Activated CD4-positive, alpha-beta T cell treated with anti-CD3 and anti-CD28 coated beads, Interleukin-2, amount 10 ng/mL, durations not matched to agents 7 days and 5 days (primary cell): ENCODE measurements at regions not wholly inside any gene's neighbourhood (a gene's known extent, or its start where the extent isn't known, plus 50 kb on each side); places are given as distances from the start of the nearest gene placed in this dataset.
"Not testable (repeated sequence)": the region's sequence is repeated elsewhere in the genome, so short reads cannot be mapped to it uniquely, and the experiment has no call there.

Source experiments
- CTCF ChIA-PET: fragments of 350-600 bp; sonication (Branson Sonifier 250); formaldehyde crosslinking; loops from one replicate; lab custom pipeline; 2021; ENCODE audit warnings: antibody characterized with exemption; lab: Charles Lee
- POLR2A ChIA-PET: fragments of 350-600 bp; sonication (Branson Sonifier 250); formaldehyde crosslinking; loops from one replicate; lab custom pipeline; 2021; ENCODE audit warnings: antibody characterized with exemption; lab: Charles Lee
- DNase-seq: peaks from one replicate; pipeline ENCODE4 v3.0.0-alpha.2; 2020
- H3K27ac Mint-ChIP-seq: one replicate; pipeline ENCODE4 v1.8.0; 2021; ENCODE audit warnings: mild to moderate bottlenecking, moderate library complexity, mixed read lengths
- H3K27me3 Mint-ChIP-seq: one replicate; pipeline ENCODE4 v1.8.0; 2021; ENCODE audit warnings: mixed read lengths
- H3K36me3 Mint-ChIP-seq: one replicate; pipeline ENCODE4 v1.8.0; 2021; ENCODE audit warnings: low read depth, mixed read lengths
- H3K4me1 Mint-ChIP-seq: one replicate; pipeline ENCODE4 v1.8.0; 2021; ENCODE audit warnings: mixed read lengths
- H3K4me3 Mint-ChIP-seq: one replicate; pipeline ENCODE4 v1.8.0; 2021; ENCODE audit warnings: mild to moderate bottlenecking, moderate library complexity, mixed read lengths
- H3K9me3 Mint-ChIP-seq: one replicate; pipeline ENCODE4 v1.8.0; 2021; ENCODE audit warnings: mixed read lengths

DNA sequence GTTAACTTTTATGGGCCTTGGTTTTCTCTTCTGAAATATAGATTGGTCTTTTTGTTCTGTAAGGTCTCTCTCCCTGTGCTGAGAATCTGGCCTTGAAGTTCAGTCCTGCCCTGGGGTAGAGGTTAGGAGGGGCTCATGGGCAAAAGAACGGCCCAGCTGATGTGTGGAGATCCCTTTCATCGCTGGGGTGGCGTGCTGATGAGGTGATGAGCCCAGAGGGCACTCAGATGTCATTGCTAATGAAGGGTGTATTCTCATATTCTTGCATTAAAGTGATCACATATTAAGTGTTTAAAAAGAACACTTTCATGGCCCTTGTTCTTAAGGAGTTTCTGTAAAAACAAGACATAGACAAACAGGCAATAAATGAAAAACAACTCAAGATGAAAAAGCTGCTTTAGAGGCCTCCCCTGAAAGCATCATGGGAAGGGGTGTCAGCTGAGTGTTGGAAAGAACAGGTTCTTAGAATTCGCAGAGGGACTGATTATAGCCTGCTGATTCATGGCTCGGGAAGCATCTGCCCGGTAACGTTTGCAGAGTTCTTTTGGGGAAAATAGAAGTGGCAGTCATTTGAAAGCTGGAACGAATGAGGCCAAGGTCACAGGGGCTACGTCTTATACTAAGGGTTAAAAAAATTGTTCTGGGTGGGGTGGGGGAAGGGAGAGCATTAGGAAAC, 72.5 kb upstream of the GPR158 start:
- H3K27me3 Mint-ChIP-seq: no peaks in the 10 kb centered on the region
- H3K9me3 Mint-ChIP-seq: no peaks in the 10 kb centered on the region
- H3K27ac Mint-ChIP-seq: no peak overlapping the region
- CTCF ChIA-PET: interaction anchor here (1.6 to 1.7 kb wide), 2 partner anchors 10 to 11 kb away, joined by 5 read pairs; no protein-coding TSS in a partner anchor
- no peaks in the 10 kb centered on the region for H3K4me1 Mint-ChIP-seq
- H3K36me3 Mint-ChIP-seq: no peaks in the 10 kb centered on the region
- no peak overlapping the region for H3K4me3 Mint-ChIP-seq
- DNase-seq: no peak
- POLR2A ChIA-PET: no interaction called here

GRCh38 chr10:25103703-25104102, 71.1 kb upstream of the GPR158 start:
- DNase-seq: no peak
- Mint-ChIP-seq H3K27me3 (no peaks in the 10 kb centered on the region), H3K4me1 (no peaks in the 10 kb centered on the region), H3K27ac (no peak overlapping the region), H3K9me3 (no peaks in the 10 kb centered on the region), H3K36me3 (no peaks in the 10 kb centered on the region), H3K4me3 (no peak overlapping the region)
- ChIA-PET POLR2A (no interaction called here), CTCF (interaction anchor here (1.7 kb wide), 1 partner anchor 9 kb away, joined by 5 read pairs; no protein-coding TSS in a partner anchor)

DNA sequence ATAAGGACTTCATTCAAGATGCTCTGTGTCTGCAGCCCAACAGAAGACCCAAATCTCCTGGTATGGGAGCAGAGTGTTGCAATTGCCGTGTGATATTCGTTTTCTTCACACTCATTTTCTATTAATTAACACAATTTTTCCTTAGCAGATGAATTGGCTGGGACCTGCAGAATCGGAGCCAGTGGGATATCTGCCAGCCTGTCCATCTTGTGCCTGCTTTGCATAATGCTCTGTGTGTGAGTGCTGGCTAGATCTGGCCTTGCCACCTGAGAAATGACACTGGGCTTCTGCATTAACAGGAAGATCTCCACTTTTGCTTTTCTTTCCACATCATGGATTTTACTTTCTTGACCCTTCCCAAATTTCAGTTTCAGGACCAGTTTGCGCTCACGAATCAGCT, 70.4 kb upstream of the GPR158 start:
- CTCF ChIA-PET: no interaction called here
- no peak overlapping the region for H3K27ac Mint-ChIP-seq
- POLR2A ChIA-PET: no interaction called here
- H3K36me3 Mint-ChIP-seq: no peaks in the 10 kb centered on the region
- no peak for DNase-seq
- H3K4me3 Mint-ChIP-seq: no peak overlapping the region
- no peaks in the 10 kb centered on the region for H3K4me1 Mint-ChIP-seq
- H3K27me3 Mint-ChIP-seq: no peaks in the 10 kb centered on the region
- no peaks in the 10 kb centered on the region for H3K9me3 Mint-ChIP-seq

- ChIA-PET CTCF (no interaction called here), POLR2A (no interaction called here)
- H3K9me3 Mint-ChIP-seq: no peaks in the 10 kb centered on the region
- no peak overlapping the region for H3K4me3 Mint-ChIP-seq
- no peaks in the 10 kb centered on the region for H3K36me3 Mint-ChIP-seq
- no peaks in the 10 kb centered on the region for H3K4me1 Mint-ChIP-seq
- no peaks in the 10 kb centered on the region for H3K27me3 Mint-ChIP-seq
- no peak for DNase-seq
- H3K27ac Mint-ChIP-seq: no peak overlapping the region
Observed at GRCh38 chr10:25105262-25105661, 69.5 kb upstream of the GPR158 start.

- no peaks in the 10 kb centered on the region for H3K4me1 Mint-ChIP-seq
- no peaks in the 10 kb centered on the region for H3K36me3 Mint-ChIP-seq
- DNase-seq: no peak
- no peaks in the 10 kb centered on the region for H3K9me3 Mint-ChIP-seq
- H3K27ac Mint-ChIP-seq: no peak overlapping the region
- H3K27me3 Mint-ChIP-seq: no peaks in the 10 kb centered on the region
- ChIA-PET POLR2A (no interaction called here), CTCF (no interaction called here)
- no peak overlapping the region for H3K4me3 Mint-ChIP-seq
Observed at GRCh38 chr10:25105743-25106260, 69.0 kb upstream of the GPR158 start.

- POLR2A ChIA-PET: no interaction called here
- no peak overlapping the region for H3K27ac Mint-ChIP-seq
- no peaks in the 10 kb centered on the region for H3K36me3 Mint-ChIP-seq
- DNase-seq: no peak
- H3K4me1 Mint-ChIP-seq: no peaks in the 10 kb centered on the region
- CTCF ChIA-PET: no interaction called here
- H3K9me3 Mint-ChIP-seq: no peaks in the 10 kb centered on the region
- H3K27me3 Mint-ChIP-seq: no peaks in the 10 kb centered on the region
- H3K4me3 Mint-ChIP-seq: no peak overlapping the region
Observed at GRCh38 chr10:25107756-25108155, 67.0 kb upstream of the GPR158 start.

GRCh38 chr10:25109896-25110295, 64.9 kb upstream of the GPR158 start:
- H3K9me3 Mint-ChIP-seq, H3K4me3 Mint-ChIP-seq, H3K4me1 Mint-ChIP-seq, DNase-seq, H3K27ac Mint-ChIP-seq, H3K27me3 Mint-ChIP-seq, POLR2A ChIA-PET, CTCF ChIA-PET, H3K36me3 Mint-ChIP-seq: not testable (repeated sequence)

DNA sequence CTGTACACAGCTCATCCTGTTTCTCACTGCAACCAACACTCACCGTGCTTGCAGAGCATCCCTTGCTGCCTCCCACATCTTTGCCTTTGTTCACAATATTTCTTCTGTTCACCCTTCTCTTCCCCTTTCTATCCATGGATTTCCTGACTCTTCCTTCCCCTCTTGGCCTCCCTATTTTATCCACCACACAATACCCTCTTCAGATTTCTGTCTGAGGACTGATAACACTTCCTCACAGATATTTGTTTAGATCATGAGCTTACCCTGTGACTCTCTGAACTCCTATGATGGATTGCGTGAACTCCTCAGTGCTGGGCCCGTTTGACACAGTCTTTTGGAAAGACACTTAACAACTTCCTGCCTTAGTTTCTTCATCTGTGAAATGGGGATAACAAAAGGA, 62.8 kb upstream of the GPR158 start:
- Mint-ChIP-seq H3K9me3 (no peaks in the 10 kb centered on the region), H3K27me3 (peaks cover 3% of the 10 kb centered on the region), H3K4me3 (no peak overlapping the region), H3K27ac (no peak overlapping the region), H3K36me3 (no peaks in the 10 kb centered on the region), H3K4me1 (no peaks in the 10 kb centered on the region)
- ChIA-PET POLR2A (no interaction called here), CTCF (interaction anchor here (0.8 to 1.7 kb wide), 3 partner anchors 9 to 19 kb away, joined by 3 to 5 read pairs (median 4); no protein-coding TSS in a partner anchor)
- no peak for DNase-seq

GRCh38 chr10:25113191-25114035, 61.4 kb upstream of the GPR158 start:
- Mint-ChIP-seq H3K27ac (no peak overlapping the region), H3K4me1 (no peaks in the 10 kb centered on the region), H3K9me3 (no peaks in the 10 kb centered on the region), H3K27me3 (peaks cover 3% of the 10 kb centered on the region), H3K36me3 (no peaks in the 10 kb centered on the region), H3K4me3 (no peak overlapping the region)
- DNase-seq: peak; percentile 55
- ChIA-PET POLR2A (no interaction called here), CTCF (interaction anchor here (1.6 to 1.7 kb wide), 2 partner anchors 10 to 18 kb away, joined by 4 to 5 read pairs; no protein-coding TSS in a partner anchor)

DNA sequence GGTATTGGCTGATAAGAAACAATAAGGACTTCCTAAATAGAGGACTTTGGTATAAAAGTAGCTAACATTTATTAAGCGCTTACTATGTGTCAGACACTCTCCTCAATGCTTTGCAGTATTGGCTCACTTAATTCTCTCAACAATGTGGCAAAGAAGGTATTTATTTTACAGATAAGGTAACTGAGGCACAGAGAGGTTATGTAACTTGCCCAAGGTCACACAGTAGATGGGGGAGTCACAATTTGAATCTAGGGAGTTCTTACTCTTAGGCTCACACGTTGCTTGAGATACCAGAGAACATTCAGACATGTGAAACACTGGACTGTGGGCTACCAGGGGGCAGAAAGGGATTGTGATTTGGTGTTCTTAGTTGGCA, 60.8 kb upstream of the GPR158 start:
- Mint-ChIP-seq H3K27ac (no peak overlapping the region), H3K4me1 (no peaks in the 10 kb centered on the region), H3K27me3 (peaks cover 3% of the 10 kb centered on the region), H3K4me3 (no peak overlapping the region), H3K9me3 (no peaks in the 10 kb centered on the region), H3K36me3 (no peaks in the 10 kb centered on the region)
- POLR2A ChIA-PET: no interaction called here
- CTCF ChIA-PET: no interaction called here
- DNase-seq: no peak

GRCh38 chr10:25117757-25118156, 57.0 kb upstream of the GPR158 start:
- Mint-ChIP-seq H3K4me1 (no peaks in the 10 kb centered on the region), H3K27ac (no peak overlapping the region), H3K4me3 (no peak overlapping the region), H3K9me3 (peaks cover 1% of the 10 kb centered on the region), H3K36me3 (no peaks in the 10 kb centered on the region), H3K27me3 (peaks cover 5% of the 10 kb centered on the region)
- ChIA-PET CTCF (no interaction called here), POLR2A (no interaction called here)
- DNase-seq: no peak

DNA sequence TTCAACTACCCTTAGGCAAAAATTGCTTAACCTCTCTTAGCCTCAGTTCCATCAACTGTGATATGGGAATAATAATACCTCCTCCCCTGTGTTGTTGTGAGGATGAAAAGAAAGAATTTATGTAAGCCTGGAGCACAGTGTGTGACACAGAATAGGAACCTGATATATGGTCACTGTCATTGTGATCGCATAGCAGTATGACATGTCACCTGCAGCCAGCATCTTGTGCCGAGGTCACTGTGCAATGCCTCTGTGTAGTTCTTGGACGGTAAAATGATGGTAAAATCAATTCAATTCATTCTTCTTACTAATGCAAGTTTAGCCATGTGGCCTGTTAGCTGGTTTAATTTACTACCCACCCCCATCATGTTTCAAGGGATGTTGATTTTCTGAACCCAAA, 54.6 kb upstream of the GPR158 start:
- CTCF ChIA-PET: no interaction called here
- H3K36me3 Mint-ChIP-seq: no peaks in the 10 kb centered on the region

More for the DNA sequence above, 54.6 kb upstream of the GPR158 start:
- Mint-ChIP-seq H3K4me3 (no peak overlapping the region), H3K4me1 (no peaks in the 10 kb centered on the region), H3K27ac (no peak overlapping the region), H3K9me3 (peaks cover 1% of the 10 kb centered on the region), H3K27me3 (peaks cover 5% of the 10 kb centered on the region)
- no peak for DNase-seq
- POLR2A ChIA-PET: no interaction called here
